Gastrocnemius medialis (tissue), 4 donors: ENCODE measurements at regions not wholly inside any gene's neighbourhood (a gene's known extent, or its start where the extent isn't known, plus 50 kb on each side); places are given as distances from the start of the nearest gene placed in this dataset.

Experiments used
- CTCF ChIP-seq, 5 experiments: fragments of 450-650 bp in 3 of 5; fragments of 200-600 bp in 2 of 5; sonication (generic) in 2 of 5; IDR thresholded peaks in 4 of 5; conservative IDR thresholded peaks in 1 of 5; 1 replicate in 4 of 5; 2 replicates in 1 of 5; pipeline ENCODE4 v1.5.1; 2016 to 2019; ENCODE audit warnings: antibody characterized with exemption in 5 of 5, mild to moderate bottlenecking in 3 of 5, moderate library complexity in 3 of 5
- POLR2A ChIP-seq, 2 donors: fragments of 450-650 bp; IDR thresholded peaks; one replicate each; pipeline ENCODE4 v1.6.1; 2017; ENCODE audit warnings: antibody characterized with exemption in 2 of 2, mild to moderate bottlenecking in 2 of 2, moderate library complexity in 2 of 2

- TF ChIP-seq CTCF (IDR thresholded peaks at IDR 0.05 in 4 of 5, conservative IDR thresholded peaks at IDR 0.05 in 1 of 5) (no peak), POLR2A (IDR thresholded peaks at IDR 0.05) (no peak)
Measured at GRCh38 chr2:147487978-147488289, 356.9 kb upstream of the ACVR2A start.
